ENCODE measurements at regions not wholly inside any gene's neighbourhood (a gene's known extent, or its start where the extent isn't known, plus 50 kb on each side); places are given as distances from the start of the nearest gene placed in this dataset.

DNA sequence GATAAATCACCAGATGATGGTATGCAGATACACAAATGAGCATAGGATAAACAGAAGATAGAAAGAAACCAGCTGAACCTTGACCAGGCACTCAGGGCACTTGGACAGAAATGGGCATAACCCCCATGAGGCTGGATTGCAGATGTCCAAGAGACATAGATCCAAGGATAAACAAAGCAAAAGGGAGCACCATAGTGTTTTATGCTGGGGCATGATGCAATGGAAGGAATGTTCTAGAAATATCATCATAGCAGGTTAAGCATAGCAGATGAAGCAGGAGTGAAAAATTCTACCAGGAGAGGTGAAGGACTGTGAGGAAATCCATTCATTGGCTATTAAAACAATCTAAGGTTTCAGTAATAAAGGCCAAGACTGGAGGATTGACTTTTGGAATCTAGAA is 70.5 kb upstream of the TES start:
- TF ChIP-seq, protein P1, sequence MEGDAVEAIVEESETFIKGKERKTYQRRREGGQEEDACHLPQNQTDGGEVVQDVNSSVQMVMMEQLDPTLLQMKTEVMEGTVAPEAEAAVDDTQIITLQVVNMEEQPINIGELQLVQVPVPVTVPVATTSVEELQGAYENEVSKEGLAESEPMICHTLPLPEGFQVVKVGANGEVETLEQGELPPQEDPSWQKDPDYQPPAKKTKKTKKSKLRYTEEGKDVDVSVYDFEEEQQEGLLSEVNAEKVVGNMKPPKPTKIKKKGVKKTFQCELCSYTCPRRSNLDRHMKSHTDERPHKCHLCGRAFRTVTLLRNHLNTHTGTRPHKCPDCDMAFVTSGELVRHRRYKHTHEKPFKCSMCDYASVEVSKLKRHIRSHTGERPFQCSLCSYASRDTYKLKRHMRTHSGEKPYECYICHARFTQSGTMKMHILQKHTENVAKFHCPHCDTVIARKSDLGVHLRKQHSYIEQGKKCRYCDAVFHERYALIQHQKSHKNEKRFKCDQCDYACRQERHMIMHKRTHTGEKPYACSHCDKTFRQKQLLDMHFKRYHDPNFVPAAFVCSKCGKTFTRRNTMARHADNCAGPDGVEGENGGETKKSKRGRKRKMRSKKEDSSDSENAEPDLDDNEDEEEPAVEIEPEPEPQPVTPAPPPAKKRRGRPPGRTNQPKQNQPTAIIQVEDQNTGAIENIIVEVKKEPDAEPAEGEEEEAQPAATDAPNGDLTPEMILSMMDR (conservative IDR thresholded peaks at IDR 0.05; ENCODE audit: low read length), result no peak
- TF ChIP-seq EZH2phosphoT487 (IDR thresholded peaks at IDR 0.05; ENCODE audit: borderline replicate concordance, low read depth, low read length), result no peak

Measured in OCI-LY7 (cell line).